22Rv1 (cell line): ENCODE measurements at regions not wholly inside any gene's neighbourhood (a gene's known extent, or its start where the extent isn't known, plus 50 kb on each side); places are given as distances from the start of the nearest gene placed in this dataset.

Experiments used
- H3K27ac ChIP-seq: fragments of 450-650 bp; 2 replicates; pipeline ENCODE4 v1.5.1; 2017
- ZFX ChIP-seq: fragments of 450-650 bp; IDR thresholded peaks from 2 replicates; pipeline ENCODE4 v1.6.1; 2017; ENCODE audit warnings: antibody characterized with exemption, borderline replicate concordance
- TF ChIP-seq, protein P1 (sequence below): fragments of 450-650 bp; IDR thresholded peaks from 2 replicates; pipeline ENCODE4 v1.5.1; 2017; ENCODE audit warnings: mild to moderate bottlenecking

- no peak for TF ChIP-seq ZFX
- TF ChIP-seq, protein P1, sequence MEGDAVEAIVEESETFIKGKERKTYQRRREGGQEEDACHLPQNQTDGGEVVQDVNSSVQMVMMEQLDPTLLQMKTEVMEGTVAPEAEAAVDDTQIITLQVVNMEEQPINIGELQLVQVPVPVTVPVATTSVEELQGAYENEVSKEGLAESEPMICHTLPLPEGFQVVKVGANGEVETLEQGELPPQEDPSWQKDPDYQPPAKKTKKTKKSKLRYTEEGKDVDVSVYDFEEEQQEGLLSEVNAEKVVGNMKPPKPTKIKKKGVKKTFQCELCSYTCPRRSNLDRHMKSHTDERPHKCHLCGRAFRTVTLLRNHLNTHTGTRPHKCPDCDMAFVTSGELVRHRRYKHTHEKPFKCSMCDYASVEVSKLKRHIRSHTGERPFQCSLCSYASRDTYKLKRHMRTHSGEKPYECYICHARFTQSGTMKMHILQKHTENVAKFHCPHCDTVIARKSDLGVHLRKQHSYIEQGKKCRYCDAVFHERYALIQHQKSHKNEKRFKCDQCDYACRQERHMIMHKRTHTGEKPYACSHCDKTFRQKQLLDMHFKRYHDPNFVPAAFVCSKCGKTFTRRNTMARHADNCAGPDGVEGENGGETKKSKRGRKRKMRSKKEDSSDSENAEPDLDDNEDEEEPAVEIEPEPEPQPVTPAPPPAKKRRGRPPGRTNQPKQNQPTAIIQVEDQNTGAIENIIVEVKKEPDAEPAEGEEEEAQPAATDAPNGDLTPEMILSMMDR: no peak
- H3K27ac ChIP-seq: no peak overlapping the region
These were observed 132.0 kb upstream of the C1orf21 start for GRCh38 chr1:184254849-184255248.

- no peak overlapping the region for H3K27ac ChIP-seq
- TF ChIP-seq, protein P1: no peak
- TF ChIP-seq ZFX: no peak
These were observed 131.3 kb upstream of the C1orf21 start for GRCh38 chr1:184255560-184255959.

DNA sequence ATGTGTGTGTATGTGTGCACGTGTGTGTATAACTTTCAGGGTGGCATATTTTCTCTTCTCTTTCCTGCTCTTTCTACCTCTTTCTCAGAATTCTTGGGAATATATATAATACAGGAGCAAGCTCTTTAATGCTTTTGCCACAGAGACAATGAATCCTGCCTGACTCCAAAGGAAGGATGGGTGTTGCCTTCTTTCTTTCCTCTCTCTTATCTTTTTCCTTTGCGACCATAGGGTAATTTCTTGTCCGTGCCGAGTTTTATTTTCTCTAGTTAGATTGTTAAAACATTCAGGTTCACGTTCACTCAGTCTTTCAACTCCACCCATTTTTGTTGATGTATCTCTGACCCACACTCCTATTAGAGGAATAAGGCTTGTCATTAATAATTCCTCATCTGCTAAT lies 129.0 kb upstream of the C1orf21 start:
- no peak for TF ChIP-seq ZFX
- TF ChIP-seq, protein P1: no peak
- H3K27ac ChIP-seq: no peak overlapping the region

GRCh38 chr1:184258525-184258924 lies 128.3 kb upstream of the C1orf21 start:
- TF ChIP-seq, protein P1: no peak
- no peak for TF ChIP-seq ZFX
- no peak overlapping the region for H3K27ac ChIP-seq

DNA sequence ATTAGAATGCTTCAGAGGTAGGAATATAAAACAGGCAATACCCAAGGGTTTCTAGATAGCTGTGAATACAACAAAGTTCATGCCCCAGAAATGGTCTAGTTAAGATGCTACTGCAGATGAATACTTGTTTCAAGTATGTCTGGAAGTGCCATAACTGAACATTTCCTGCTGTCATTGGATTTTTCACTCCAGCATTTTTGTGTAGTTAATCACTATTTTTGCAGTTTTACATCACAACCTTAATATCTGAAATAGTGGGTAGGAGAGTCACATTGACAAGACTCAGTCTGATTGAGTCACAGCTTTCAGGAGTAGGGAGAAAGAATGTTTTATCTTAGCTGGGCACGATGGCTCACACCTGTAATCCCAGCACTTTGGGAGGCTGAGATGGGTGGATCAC lies 126.4 kb upstream of the C1orf21 start:
- no peak overlapping the region for H3K27ac ChIP-seq
- TF ChIP-seq ZFX: no peak

GRCh38 chr1:184262109-184262508 lies 124.7 kb upstream of the C1orf21 start:
- H3K27ac ChIP-seq: no peak overlapping the region
- no peak for TF ChIP-seq ZFX
- TF ChIP-seq, protein P1: no peak

GRCh38 chr1:184267747-184268146 lies 119.1 kb upstream of the C1orf21 start:
- TF ChIP-seq, protein P1: no peak
- TF ChIP-seq ZFX: no peak
- no peak overlapping the region for H3K27ac ChIP-seq

DNA sequence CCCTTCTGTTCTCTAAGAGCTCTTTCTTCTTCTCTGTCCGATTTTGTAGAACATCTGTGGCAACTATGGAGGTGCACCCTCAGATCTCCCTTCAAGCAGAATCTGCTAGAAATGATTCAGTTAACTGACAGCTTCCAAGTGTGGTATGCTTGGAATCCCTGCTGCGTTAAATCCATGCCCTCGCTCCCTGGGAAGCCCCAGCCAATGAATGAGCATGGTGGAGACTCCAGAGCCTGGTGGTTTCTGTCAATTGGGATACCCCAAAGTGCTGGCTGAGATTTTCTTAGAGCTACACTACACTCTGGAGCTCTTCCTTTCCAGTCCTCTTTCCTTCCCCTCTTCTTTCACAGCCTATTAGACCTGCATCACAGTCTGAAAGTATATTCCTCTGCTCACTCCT lies 116.3 kb upstream of the C1orf21 start:
- no peak for TF ChIP-seq ZFX
- TF ChIP-seq, protein P1: no peak
- no peak overlapping the region for H3K27ac ChIP-seq
